ENCODE measurements at regions not wholly inside any gene's neighbourhood (a gene's known extent, or its start where the extent isn't known, plus 50 kb on each side); places are given as distances from the start of the nearest gene placed in this dataset.

GRCh38 chrX:42229533-42229932 lies 306.2 kb upstream of the CASK start:
- TF ChIP-seq CTCF (IDR thresholded peaks at IDR 0.05; ENCODE audit: borderline replicate concordance, insufficient read depth, low read depth, low read length), result no peak
- no peak overlapping the region for H3K4me3 ChIP-seq (ENCODE audit: low read depth, low read length)

- TF ChIP-seq CTCF (IDR thresholded peaks at IDR 0.05; ENCODE audit: borderline replicate concordance, insufficient read depth, low read depth, low read length), result no peak
- H3K4me3 ChIP-seq (ENCODE audit: low read depth, low read length), result no peak overlapping the region
These were observed 297.3 kb upstream of the CASK start for GRCh38 chrX:42220666-42221065.

- H3K4me3 ChIP-seq (ENCODE audit: low read depth, low read length), result no peak overlapping the region
- no peak for TF ChIP-seq CTCF (IDR thresholded peaks at IDR 0.05; ENCODE audit: borderline replicate concordance, insufficient read depth, low read depth, low read length)
These were observed 296.7 kb upstream of the CASK start for GRCh38 chrX:42220083-42220482.

GRCh38 chrX:42219231-42219630 lies 295.9 kb upstream of the CASK start:
- no peak for TF ChIP-seq CTCF (IDR thresholded peaks at IDR 0.05; ENCODE audit: borderline replicate concordance, insufficient read depth, low read depth, low read length)
- no peak overlapping the region for H3K4me3 ChIP-seq (ENCODE audit: low read depth, low read length)

- TF ChIP-seq CTCF (IDR thresholded peaks at IDR 0.05; ENCODE audit: borderline replicate concordance, insufficient read depth, low read depth, low read length), result no peak
- no peak overlapping the region for H3K4me3 ChIP-seq (ENCODE audit: low read depth, low read length)
These were observed 272.2 kb upstream of the CASK start for GRCh38 chrX:42195506-42195905.

GRCh38 chrX:42189576-42189975 lies 266.2 kb upstream of the CASK start:
- no peak for TF ChIP-seq CTCF (IDR thresholded peaks at IDR 0.05; ENCODE audit: borderline replicate concordance, insufficient read depth, low read depth, low read length)
- no peak overlapping the region for H3K4me3 ChIP-seq (ENCODE audit: low read depth, low read length)

- H3K4me3 ChIP-seq (ENCODE audit: low read depth, low read length), result no peak overlapping the region
- no peak for TF ChIP-seq CTCF (IDR thresholded peaks at IDR 0.05; ENCODE audit: borderline replicate concordance, insufficient read depth, low read depth, low read length)
These were observed 265.4 kb upstream of the CASK start for GRCh38 chrX:42188730-42189129.

Data from GM12875 (cell line).